ENCODE measurements at regions not wholly inside any gene's neighbourhood (a gene's known extent, or its start where the extent isn't known, plus 50 kb on each side); places are given as distances from the start of the nearest gene placed in this dataset.
"Not testable (repeated sequence)": the region's sequence is repeated elsewhere in the genome, so short reads cannot be mapped to it uniquely, and the experiment has no call there.

DNA sequence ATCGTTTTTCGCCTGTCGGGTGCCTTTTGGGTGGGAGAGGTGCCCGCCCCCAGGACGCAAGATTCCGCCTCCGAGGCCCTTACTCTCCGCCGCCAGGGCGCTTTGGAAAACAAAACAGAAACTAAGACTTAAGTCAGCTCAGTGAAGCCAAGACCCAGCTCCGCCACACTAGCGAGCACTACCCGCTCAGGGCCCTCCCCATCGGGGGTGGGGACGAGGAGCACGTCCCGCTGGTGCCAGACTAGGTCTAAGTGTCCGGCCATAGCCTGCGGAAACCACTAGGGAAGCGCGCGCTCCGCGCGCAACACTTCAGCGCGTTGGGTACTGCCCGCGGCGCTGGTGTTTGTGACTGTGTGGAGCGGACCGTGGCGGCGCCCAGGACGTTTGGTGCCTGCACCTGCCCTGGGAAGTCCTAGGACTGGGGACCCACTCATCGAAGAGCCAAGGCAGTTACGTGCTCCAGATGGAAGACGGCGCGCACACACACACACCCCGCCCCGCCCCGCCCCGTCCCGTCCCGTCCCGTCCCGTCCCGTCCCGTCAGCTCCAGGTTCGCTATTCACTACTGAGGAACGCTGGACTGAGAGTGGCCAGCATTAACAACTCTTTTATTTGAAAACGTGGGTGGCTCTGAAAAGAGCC, 57.6 kb upstream of the BOLA1 start:
- not testable (repeated sequence) for H4K8ac ChIP-seq (ENCODE audit: low read depth, low read length); H2BK5ac ChIP-seq (ENCODE audit: low read length); H3K79me1 ChIP-seq (ENCODE audit: low read length); H3K4me2 ChIP-seq (ENCODE audit: low read length); H2BK15ac ChIP-seq (replicated peaks; ENCODE audit: low read depth); H3K4ac ChIP-seq (ENCODE audit: low read depth, low read length); H3K23ac ChIP-seq (ENCODE audit: low read length); H2BK120ac ChIP-seq (ENCODE audit: low read depth, low read length); H3K56ac ChIP-seq (ENCODE audit: low read length); H3K36me3 ChIP-seq (ENCODE audit: control insufficient read depth, insufficient read depth, low read length); H3K27ac ChIP-seq (ENCODE audit: low read depth, low read length); H3K4me1 ChIP-seq (ENCODE audit: control insufficient read depth, low read depth, low read length); H3K18ac ChIP-seq (ENCODE audit: low read length); H3K4me3 ChIP-seq (ENCODE audit: low read length); DNase-seq; H3K9ac ChIP-seq (ENCODE audit: low read length); H4K5ac ChIP-seq (ENCODE audit: low read length); H3K27me3 ChIP-seq (ENCODE audit: insufficient read depth, low read length, poor library complexity); H2AK5ac ChIP-seq (ENCODE audit: low read length)
- WGBS (ENCODE audit: extremely low coverage, insufficient coverage, low lambda C conversion rate), result no CpG with 5 or more reads among the region's 53 CpGs
- peaks cover 14% of the 10 kb centered on the region for H3K79me2 ChIP-seq (ENCODE audit: control insufficient read depth, insufficient read depth, low read length)

DNA sequence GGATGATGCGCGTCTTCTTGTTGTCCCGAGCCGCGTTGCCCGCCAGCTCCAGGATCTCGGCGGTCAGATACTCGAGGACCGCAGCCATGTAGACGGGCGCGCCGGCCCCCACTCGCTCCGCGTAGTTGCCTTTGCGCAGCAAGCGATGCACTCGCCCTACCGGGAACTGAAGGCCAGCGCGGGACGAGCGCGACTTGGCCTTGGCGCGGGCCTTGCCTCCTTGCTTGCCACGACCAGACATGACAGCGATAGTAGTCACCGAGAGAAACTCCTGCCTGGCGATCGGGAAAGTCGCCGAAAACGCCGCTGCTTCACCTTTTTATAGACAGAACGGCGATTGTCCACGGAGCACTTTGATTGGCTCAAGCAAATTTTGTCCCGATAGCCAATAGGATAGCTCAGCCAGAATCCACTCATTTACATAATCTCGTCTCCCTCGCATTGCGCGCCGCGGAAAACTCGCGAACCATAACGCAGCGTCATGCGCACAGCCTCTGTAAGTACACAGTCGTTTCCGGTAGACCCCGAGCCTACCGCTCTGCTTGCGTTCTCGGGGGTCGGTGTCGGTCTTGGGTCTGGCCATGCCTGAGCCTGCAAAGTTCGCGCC, 56.8 kb upstream of the BOLA1 start:
- peaks cover 22% of the 10 kb centered on the region for H3K79me2 ChIP-seq (ENCODE audit: control insufficient read depth, insufficient read depth, low read length)
- not testable (repeated sequence) for H3K4me1 ChIP-seq (ENCODE audit: control insufficient read depth, low read depth, low read length); H2BK120ac ChIP-seq (ENCODE audit: low read depth, low read length); H3K4me2 ChIP-seq (ENCODE audit: low read length); H3K27me3 ChIP-seq (ENCODE audit: insufficient read depth, low read length, poor library complexity); H4K8ac ChIP-seq (ENCODE audit: low read depth, low read length); H3K4ac ChIP-seq (ENCODE audit: low read depth, low read length); DNase-seq; H3K18ac ChIP-seq (ENCODE audit: low read length); H3K79me1 ChIP-seq (ENCODE audit: low read length); H4K5ac ChIP-seq (ENCODE audit: low read length); H2AK5ac ChIP-seq (ENCODE audit: low read length); H3K56ac ChIP-seq (ENCODE audit: low read length); H3K36me3 ChIP-seq (ENCODE audit: control insufficient read depth, insufficient read depth, low read length); H3K4me3 ChIP-seq (ENCODE audit: low read length); H2BK15ac ChIP-seq (replicated peaks; ENCODE audit: low read depth); H3K27ac ChIP-seq (ENCODE audit: low read depth, low read length); H3K23ac ChIP-seq (ENCODE audit: low read length); H3K9ac ChIP-seq (ENCODE audit: low read length); H2BK5ac ChIP-seq (ENCODE audit: low read length)
- no CpG with 5 or more reads among the region's 62 CpGs for WGBS (ENCODE audit: extremely low coverage, insufficient coverage, low lambda C conversion rate)

DNA sequence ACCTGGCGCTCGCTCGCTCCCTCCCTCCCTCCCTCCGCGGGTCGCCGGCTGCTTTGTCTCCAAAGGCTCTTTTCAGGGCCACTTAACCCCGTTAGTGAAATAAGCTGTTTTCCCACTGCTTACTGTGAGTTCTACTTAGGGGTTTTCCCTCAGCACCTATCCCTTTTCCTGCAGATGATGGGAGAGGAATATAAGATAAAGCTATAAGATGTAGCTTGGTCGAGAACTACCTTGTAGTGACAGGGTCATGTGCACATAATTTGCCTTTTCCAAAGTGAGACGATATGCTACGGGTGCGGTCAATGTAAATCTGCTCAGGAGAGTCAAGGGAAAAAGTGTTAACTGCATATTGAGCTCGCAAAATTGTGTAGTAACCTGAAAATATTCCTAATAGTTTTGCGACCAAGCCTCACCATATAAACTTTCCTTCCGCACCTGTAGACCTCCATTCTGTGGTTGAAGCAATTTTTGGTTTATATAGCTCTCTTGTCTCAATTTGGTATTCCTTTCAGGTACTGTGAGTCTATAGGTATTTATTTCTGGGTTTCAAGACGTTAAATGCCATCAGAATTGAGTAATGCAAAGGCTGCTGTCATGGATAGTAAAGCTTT, 55.8 kb upstream of the BOLA1 start:
- Histone ChIP-seq H3K79me1 (ENCODE audit: low read length) (peaks cover 5% of the 10 kb centered on the region), H3K27ac (ENCODE audit: low read depth, low read length) (no peak overlapping the region), H3K18ac (ENCODE audit: low read length) (no peak overlapping the region), H3K23ac (ENCODE audit: low read length) (no peak overlapping the region), H2BK5ac (ENCODE audit: low read length) (peak overlapping the region; percentile 59), H3K79me2 (ENCODE audit: control insufficient read depth, insufficient read depth, low read length) (peaks cover 30% of the 10 kb centered on the region), H3K4me2 (ENCODE audit: low read length) (peak overlapping the region; percentile 69), H3K36me3 (ENCODE audit: control insufficient read depth, insufficient read depth, low read length) (no peaks in the 10 kb centered on the region), H2AK5ac (ENCODE audit: low read length) (no peak overlapping the region), H3K4me3 (ENCODE audit: low read length) (peak overlapping the region; percentile 99), H3K4ac (ENCODE audit: low read depth, low read length) (peak overlapping the region; percentile 24), H3K9ac (ENCODE audit: low read length) (peak overlapping the region; percentile 99), H3K56ac (ENCODE audit: low read length) (peak overlapping the region; percentile 95), H3K27me3 (ENCODE audit: insufficient read depth, low read length, poor library complexity) (no peaks in the 10 kb centered on the region), H3K4me1 (ENCODE audit: control insufficient read depth, low read depth, low read length) (peaks cover 7% of the 10 kb centered on the region), H2BK120ac (ENCODE audit: low read depth, low read length) (no peak overlapping the region), H4K5ac (ENCODE audit: low read length) (no peak overlapping the region), H4K8ac (ENCODE audit: low read depth, low read length) (no peak overlapping the region), H2BK15ac (replicated peaks; ENCODE audit: low read depth) (no peak overlapping the region)
- DNase-seq, result peak; percentile 28
- no CpG with 5 or more reads among the region's 16 CpGs for WGBS (ENCODE audit: extremely low coverage, insufficient coverage, low lambda C conversion rate)

DNA sequence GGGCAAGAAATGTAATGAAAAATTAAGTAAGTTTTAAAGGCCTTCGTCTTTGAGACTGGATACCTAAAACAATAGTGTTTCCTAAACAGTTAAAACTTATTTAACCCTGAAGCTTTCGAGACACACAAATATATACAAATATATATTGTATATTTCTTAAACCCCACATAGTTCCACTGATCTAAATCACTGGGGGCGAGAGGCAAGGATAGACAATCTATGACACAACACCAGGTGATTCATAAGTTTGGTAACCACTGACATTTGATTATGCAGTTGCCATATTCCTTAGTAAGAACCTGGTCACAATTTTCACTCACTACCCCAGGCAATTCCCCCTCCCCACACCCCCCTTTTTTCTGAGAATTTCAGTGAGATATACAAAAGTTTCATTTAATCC, 55.3 kb upstream of the BOLA1 start:
- H4K8ac ChIP-seq (ENCODE audit: low read depth, low read length), result no peak overlapping the region
- no peaks in the 10 kb centered on the region for H3K27me3 ChIP-seq (ENCODE audit: insufficient read depth, low read length, poor library complexity)
- no peak overlapping the region for H3K27ac ChIP-seq (ENCODE audit: low read depth, low read length)
- H3K4ac ChIP-seq (ENCODE audit: low read depth, low read length), result no peak overlapping the region
- peak overlapping the region; percentile 99 for H3K4me3 ChIP-seq (ENCODE audit: low read length)
- H3K4me1 ChIP-seq (ENCODE audit: control insufficient read depth, low read depth, low read length), result peaks cover 12% of the 10 kb centered on the region
- peak overlapping the region; percentile 95 for H3K56ac ChIP-seq (ENCODE audit: low read length)
- no peak overlapping the region for H3K23ac ChIP-seq (ENCODE audit: low read length)
- no peak overlapping the region for H3K18ac ChIP-seq (ENCODE audit: low read length)
- H2BK15ac ChIP-seq (replicated peaks; ENCODE audit: low read depth), result no peak overlapping the region
- peaks cover 35% of the 10 kb centered on the region for H3K79me2 ChIP-seq (ENCODE audit: control insufficient read depth, insufficient read depth, low read length)
- peaks cover 5% of the 10 kb centered on the region for H3K79me1 ChIP-seq (ENCODE audit: low read length)
- no peak overlapping the region for H2AK5ac ChIP-seq (ENCODE audit: low read length)
- no peak overlapping the region for H2BK5ac ChIP-seq (ENCODE audit: low read length)
- peak; percentile 27 for DNase-seq
- no peaks in the 10 kb centered on the region for H3K36me3 ChIP-seq (ENCODE audit: control insufficient read depth, insufficient read depth, low read length)
- WGBS (ENCODE audit: extremely low coverage, insufficient coverage, low lambda C conversion rate), result no CpG with 5 or more reads among the region's 3 CpGs
- peak overlapping the region; percentile 69 for H3K4me2 ChIP-seq (ENCODE audit: low read length)
- no peak overlapping the region for H4K5ac ChIP-seq (ENCODE audit: low read length)
- H3K9ac ChIP-seq (ENCODE audit: low read length), result peak overlapping the region; percentile 99
- no peak overlapping the region for H2BK120ac ChIP-seq (ENCODE audit: low read depth, low read length)

DNA sequence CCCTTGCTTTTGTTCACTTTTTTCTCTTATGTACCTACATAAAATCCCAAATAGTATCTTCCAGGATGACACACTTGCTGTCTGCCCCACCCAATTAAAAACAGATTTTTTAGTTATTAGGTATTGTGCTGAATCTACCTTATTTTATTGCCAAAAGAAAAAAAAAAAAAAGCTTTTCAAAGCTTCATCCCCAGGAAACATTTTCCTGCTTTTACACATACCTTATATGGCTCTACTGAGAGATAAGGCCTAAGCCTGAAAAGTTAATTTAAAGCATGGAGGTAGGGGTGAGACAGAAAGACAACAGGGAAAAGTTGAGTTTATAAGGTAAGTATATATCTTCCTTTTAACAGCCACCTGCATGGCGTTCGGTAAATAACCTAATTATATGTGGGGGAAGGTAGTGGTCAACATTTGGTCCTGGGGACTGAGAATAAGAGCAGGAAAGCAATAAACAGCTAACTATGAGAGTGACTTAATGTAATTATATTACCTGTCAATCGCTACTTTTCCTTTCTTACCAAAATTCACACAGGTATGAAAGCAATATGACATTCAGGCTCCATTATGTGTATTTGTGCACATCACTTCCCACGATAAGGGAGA, 54.6 kb upstream of the BOLA1 start:
- H3K27me3 ChIP-seq (ENCODE audit: insufficient read depth, low read length, poor library complexity), result no peaks in the 10 kb centered on the region
- peaks cover 12% of the 10 kb centered on the region for H3K4me1 ChIP-seq (ENCODE audit: control insufficient read depth, low read depth, low read length)
- WGBS (ENCODE audit: extremely low coverage, insufficient coverage, low lambda C conversion rate), result no CpG with 5 or more reads among the region's 4 CpGs
- H2AK5ac ChIP-seq (ENCODE audit: low read length), result no peak overlapping the region
- H3K4me2 ChIP-seq (ENCODE audit: low read length), result peak overlapping the region; percentile 51
- no peak overlapping the region for H3K4me3 ChIP-seq (ENCODE audit: low read length)
- no peak overlapping the region for H3K4ac ChIP-seq (ENCODE audit: low read depth, low read length)
- H4K5ac ChIP-seq (ENCODE audit: low read length), result no peak overlapping the region
- H3K36me3 ChIP-seq (ENCODE audit: control insufficient read depth, insufficient read depth, low read length), result no peaks in the 10 kb centered on the region
- H4K8ac ChIP-seq (ENCODE audit: low read depth, low read length), result no peak overlapping the region
- H3K9ac ChIP-seq (ENCODE audit: low read length), result peak overlapping the region; percentile 63
- H2BK120ac ChIP-seq (ENCODE audit: low read depth, low read length), result no peak overlapping the region
- peaks cover 42% of the 10 kb centered on the region for H3K79me2 ChIP-seq (ENCODE audit: control insufficient read depth, insufficient read depth, low read length)
- no peak overlapping the region for H3K27ac ChIP-seq (ENCODE audit: low read depth, low read length)
- peak; percentile 28 for DNase-seq
- no peak overlapping the region for H2BK15ac ChIP-seq (replicated peaks; ENCODE audit: low read depth)
- no peak overlapping the region for H3K18ac ChIP-seq (ENCODE audit: low read length)
- H2BK5ac ChIP-seq (ENCODE audit: low read length), result no peak overlapping the region
- peak overlapping the region; percentile 75 for H3K56ac ChIP-seq (ENCODE audit: low read length)
- peaks cover 5% of the 10 kb centered on the region for H3K79me1 ChIP-seq (ENCODE audit: low read length)
- no peak overlapping the region for H3K23ac ChIP-seq (ENCODE audit: low read length)

Measured in mesendoderm (in vitro differentiated cells).